ENCODE measurements at regions not wholly inside any gene's neighbourhood (a gene's known extent, or its start where the extent isn't known, plus 50 kb on each side); places are given as distances from the start of the nearest gene placed in this dataset.
"Not testable (repeated sequence)": the region's sequence is repeated elsewhere in the genome, so short reads cannot be mapped to it uniquely, and the experiment has no call there.

DNA sequence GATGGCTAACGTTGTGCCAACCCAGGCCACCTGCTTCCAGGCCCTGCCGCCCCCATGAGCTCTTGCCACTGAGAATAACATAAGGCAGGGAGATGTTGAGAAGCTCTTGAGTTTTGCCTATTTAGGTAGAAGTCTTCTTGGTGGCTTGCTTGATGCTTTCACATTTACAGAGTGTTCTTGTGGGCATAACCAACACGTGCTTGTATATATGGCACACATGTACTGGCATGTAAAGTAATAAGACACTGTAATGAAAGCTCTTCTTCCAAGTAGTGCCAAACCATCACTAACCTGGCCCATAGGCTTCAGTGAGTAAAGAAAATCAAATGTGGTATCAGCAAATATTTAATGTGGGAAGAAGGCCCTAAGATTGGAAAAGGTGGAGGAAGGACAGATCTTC lies 146.9 kb upstream of the CITED2 start:
- WGBS (ENCODE audit: insufficient coverage, insufficient read length) = no CpG with 5 or more reads among the region's 3 CpGs
- no peaks in the 10 kb centered on the region for H3K36me3 ChIP-seq (ENCODE audit: control insufficient read depth, insufficient read depth, low read length)
- no peak overlapping the region for H3K27ac ChIP-seq (ENCODE audit: low read length)
- H3K4me3 ChIP-seq (ENCODE audit: low read length) = no peak overlapping the region
- no peak for DNase-seq (ENCODE audit: low read depth, low spot score)
- H3K27me3 ChIP-seq (ENCODE audit: control insufficient read depth, insufficient read depth, low read length) = no peaks in the 10 kb centered on the region
- H3K4me1 ChIP-seq (ENCODE audit: control insufficient read depth, insufficient read depth, low read length) = no peaks in the 10 kb centered on the region
- no peaks in the 10 kb centered on the region for H3K9me3 ChIP-seq (ENCODE audit: control insufficient read depth, insufficient read depth, low read length)

DNA sequence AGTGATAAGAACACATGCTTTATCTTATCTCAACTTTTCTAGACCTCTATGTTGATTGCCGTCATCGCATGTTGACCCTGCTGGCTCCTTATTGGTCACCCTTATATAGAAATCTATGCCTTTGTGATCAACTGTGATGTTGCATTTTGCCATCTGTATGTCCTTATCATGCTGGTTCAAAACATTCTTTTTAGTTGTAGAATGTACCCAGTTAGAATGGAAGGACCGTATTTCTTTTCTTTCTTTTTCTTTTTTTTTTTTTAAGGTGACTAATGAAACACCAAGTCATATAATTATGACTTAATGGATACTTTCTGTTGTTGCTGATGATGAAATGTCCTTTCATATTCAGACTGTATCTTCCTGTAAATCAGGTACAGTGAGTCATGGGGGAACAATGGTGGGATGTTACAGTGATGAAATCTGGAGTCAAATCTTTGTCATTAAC lies 145.9 kb upstream of the CITED2 start:
- no peaks in the 10 kb centered on the region for H3K27me3 ChIP-seq (ENCODE audit: control insufficient read depth, insufficient read depth, low read length)
- no peak for DNase-seq (ENCODE audit: low read depth, low spot score)
- no peaks in the 10 kb centered on the region for H3K4me1 ChIP-seq (ENCODE audit: control insufficient read depth, insufficient read depth, low read length)
- H3K4me3 ChIP-seq (ENCODE audit: low read length) = no peak overlapping the region
- WGBS (ENCODE audit: insufficient coverage, insufficient read length) = no CpG with 5 or more reads among the region's 3 CpGs
- no peak overlapping the region for H3K27ac ChIP-seq (ENCODE audit: low read length)
- H3K36me3 ChIP-seq (ENCODE audit: control insufficient read depth, insufficient read depth, low read length) = no peaks in the 10 kb centered on the region
- H3K9me3 ChIP-seq (ENCODE audit: control insufficient read depth, insufficient read depth, low read length) = no peaks in the 10 kb centered on the region

DNA sequence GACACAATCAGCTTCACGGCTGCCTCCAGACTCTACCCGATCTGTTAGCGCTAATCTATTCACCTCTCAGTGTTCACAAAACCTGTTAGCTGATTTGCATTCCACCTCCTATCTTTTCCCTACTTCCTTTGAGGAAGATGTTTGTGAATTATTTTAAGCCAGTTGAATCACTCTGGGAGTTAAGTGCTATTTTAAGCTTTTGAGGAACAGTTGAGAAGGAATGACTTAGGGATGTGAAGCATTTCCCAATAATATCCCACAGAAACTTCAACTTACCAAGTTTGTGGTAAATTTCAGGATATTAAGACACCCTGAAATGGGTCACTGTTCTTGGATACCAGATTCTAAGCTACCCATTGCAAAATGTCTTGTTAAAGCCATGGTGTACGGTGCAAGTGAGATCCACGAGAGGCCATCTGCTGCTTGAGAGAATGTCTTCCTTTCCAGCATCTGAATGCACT lies 145.2 kb upstream of the CITED2 start:
- Histone ChIP-seq H3K4me1 (ENCODE audit: control insufficient read depth, insufficient read depth, low read length) (no peaks in the 10 kb centered on the region), H3K27me3 (ENCODE audit: control insufficient read depth, insufficient read depth, low read length) (no peaks in the 10 kb centered on the region), H3K9me3 (ENCODE audit: control insufficient read depth, insufficient read depth, low read length) (no peaks in the 10 kb centered on the region), H3K4me3 (ENCODE audit: low read length) (no peak overlapping the region), H3K36me3 (ENCODE audit: control insufficient read depth, insufficient read depth, low read length) (no peaks in the 10 kb centered on the region), H3K27ac (ENCODE audit: low read length) (no peak overlapping the region)
- no peak for DNase-seq (ENCODE audit: low read depth, low spot score)
- no CpG with 5 or more reads among the region's 5 CpGs for WGBS (ENCODE audit: insufficient coverage, insufficient read length)

DNA sequence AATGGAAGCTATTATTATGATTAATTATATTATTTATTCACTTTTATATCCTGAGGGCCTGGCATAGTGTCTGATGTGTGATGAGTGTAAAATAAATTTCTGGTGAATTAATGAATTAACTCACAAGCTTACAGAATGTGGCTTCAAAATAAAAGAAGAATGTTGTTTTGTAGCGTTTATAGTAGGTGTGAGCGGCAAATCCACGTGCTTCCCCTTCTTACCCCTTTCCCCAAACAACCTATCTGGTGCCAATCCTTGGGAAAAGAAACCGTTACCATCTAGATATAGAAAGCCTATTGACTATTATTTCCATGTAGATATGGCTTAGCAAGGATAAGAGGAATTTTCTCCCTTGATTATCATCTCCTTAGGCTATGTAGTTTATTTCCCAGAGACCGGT lies 144.6 kb upstream of the CITED2 start:
- no peak for DNase-seq (ENCODE audit: low read depth, low spot score)
- no CpG with 5 or more reads among the region's 5 CpGs for WGBS (ENCODE audit: insufficient coverage, insufficient read length)
- no peak overlapping the region for H3K4me3 ChIP-seq (ENCODE audit: low read length)

DNA sequence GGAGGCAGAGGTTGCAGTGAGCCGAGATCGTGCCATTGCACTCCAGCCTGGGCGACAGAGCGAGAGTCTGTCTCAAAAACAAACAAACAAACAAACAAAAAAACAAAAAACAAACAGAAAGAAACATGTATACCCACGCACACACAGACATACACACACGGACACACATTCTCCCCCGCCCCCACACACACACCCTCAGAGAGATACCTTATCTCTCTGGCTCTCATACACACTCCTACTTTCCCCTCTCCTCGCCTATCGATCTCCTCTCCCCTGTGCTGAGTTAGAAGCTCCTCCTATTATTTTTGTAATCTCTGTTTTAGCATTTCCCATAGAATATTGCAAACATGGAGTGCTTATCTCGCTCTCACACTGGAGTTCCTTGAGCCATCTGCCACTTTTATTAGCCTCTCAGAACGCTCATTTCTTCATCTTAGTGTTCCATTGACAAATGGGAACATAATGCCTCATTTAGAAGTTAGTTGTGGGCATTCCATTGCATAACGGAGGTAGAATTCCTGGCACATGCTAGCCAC lies 144.2 kb upstream of the CITED2 start:
- no peaks in the 10 kb centered on the region for H3K4me1 ChIP-seq (ENCODE audit: control insufficient read depth, insufficient read depth, low read length)
- H3K9me3 ChIP-seq (ENCODE audit: control insufficient read depth, insufficient read depth, low read length) = no peaks in the 10 kb centered on the region
- H3K27me3 ChIP-seq (ENCODE audit: control insufficient read depth, insufficient read depth, low read length) = no peaks in the 10 kb centered on the region
- WGBS (ENCODE audit: insufficient coverage, insufficient read length) = 100% methylated on average over 2 of the region's 12 CpGs
- no peak overlapping the region for H3K4me3 ChIP-seq (ENCODE audit: low read length)
- no peak for DNase-seq (ENCODE audit: low read depth, low spot score)
- H3K36me3 ChIP-seq (ENCODE audit: control insufficient read depth, insufficient read depth, low read length) = no peaks in the 10 kb centered on the region
- H3K27ac ChIP-seq (ENCODE audit: low read length) = no peak overlapping the region

More for the DNA sequence above, 144.6 kb upstream of the CITED2 start:
- Histone ChIP-seq H3K4me1 (ENCODE audit: control insufficient read depth, insufficient read depth, low read length) (no peaks in the 10 kb centered on the region), H3K27ac (ENCODE audit: low read length) (no peak overlapping the region), H3K27me3 (ENCODE audit: control insufficient read depth, insufficient read depth, low read length) (no peaks in the 10 kb centered on the region), H3K9me3 (ENCODE audit: control insufficient read depth, insufficient read depth, low read length) (no peaks in the 10 kb centered on the region), H3K36me3 (ENCODE audit: control insufficient read depth, insufficient read depth, low read length) (no peaks in the 10 kb centered on the region)

DNA sequence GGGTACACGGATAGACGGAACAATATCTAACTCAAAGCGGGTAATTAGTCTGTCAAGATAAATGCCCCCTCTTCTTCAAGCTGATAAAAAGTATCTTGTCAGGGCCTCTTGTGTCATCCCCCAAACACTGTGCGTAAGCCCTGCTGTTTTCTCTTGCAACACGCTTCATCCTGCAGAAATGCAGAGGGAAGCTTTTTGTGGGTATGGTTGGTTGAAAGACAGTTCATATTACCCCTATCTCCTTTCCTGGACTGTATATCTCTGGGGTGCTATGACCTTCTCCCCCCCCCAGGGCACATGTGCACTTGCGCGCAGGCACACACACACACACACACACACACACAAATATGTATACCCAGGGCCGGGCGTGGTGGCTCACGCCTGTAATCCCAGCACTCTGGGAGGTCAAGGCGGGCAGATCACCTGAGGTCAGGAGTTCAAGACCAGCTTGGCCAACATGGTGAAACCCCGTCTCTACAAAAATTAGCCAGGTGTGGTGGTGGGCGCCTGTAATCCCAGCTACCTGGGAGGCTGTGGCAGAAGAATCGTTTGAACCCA lies 143.6 kb upstream of the CITED2 start:
- not testable (repeated sequence) for H3K36me3 ChIP-seq (ENCODE audit: control insufficient read depth, insufficient read depth, low read length); H3K9me3 ChIP-seq (ENCODE audit: control insufficient read depth, insufficient read depth, low read length); DNase-seq (ENCODE audit: low read depth, low spot score); H3K4me3 ChIP-seq (ENCODE audit: low read length); H3K27ac ChIP-seq (ENCODE audit: low read length); H3K27me3 ChIP-seq (ENCODE audit: control insufficient read depth, insufficient read depth, low read length); H3K4me1 ChIP-seq (ENCODE audit: control insufficient read depth, insufficient read depth, low read length)
- no CpG with 5 or more reads among the region's 14 CpGs for WGBS (ENCODE audit: insufficient coverage, insufficient read length)

DNA sequence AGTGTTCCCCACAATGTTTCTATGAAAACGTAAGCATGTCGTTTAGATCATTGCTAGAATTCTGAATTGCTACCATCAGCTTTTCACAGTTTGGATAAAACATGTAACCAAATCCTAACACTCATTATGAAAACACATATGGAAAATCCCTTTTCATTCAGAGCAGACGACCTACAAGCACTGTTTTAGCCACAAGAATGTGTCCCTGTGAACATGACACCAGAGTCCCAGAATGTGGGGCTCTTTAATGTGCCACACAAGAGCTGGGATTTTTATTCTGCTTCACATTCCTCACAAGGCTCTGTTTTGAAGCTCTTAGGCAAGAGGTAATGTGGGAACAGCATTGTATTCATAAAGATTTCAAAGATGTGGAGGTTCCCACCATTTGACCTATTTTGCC lies 141.1 kb upstream of the CITED2 start:
- Histone ChIP-seq H3K27me3 (ENCODE audit: control insufficient read depth, insufficient read depth, low read length) (no peaks in the 10 kb centered on the region), H3K27ac (ENCODE audit: low read length) (no peak overlapping the region), H3K4me3 (ENCODE audit: low read length) (no peak overlapping the region), H3K9me3 (ENCODE audit: control insufficient read depth, insufficient read depth, low read length) (no peaks in the 10 kb centered on the region), H3K4me1 (ENCODE audit: control insufficient read depth, insufficient read depth, low read length) (no peaks in the 10 kb centered on the region), H3K36me3 (ENCODE audit: control insufficient read depth, insufficient read depth, low read length) (no peaks in the 10 kb centered on the region)
- DNase-seq (ENCODE audit: low read depth, low spot score) = no peak
- WGBS (ENCODE audit: insufficient coverage, insufficient read length) = no CpG with 5 or more reads among the region's 3 CpGs

DNA sequence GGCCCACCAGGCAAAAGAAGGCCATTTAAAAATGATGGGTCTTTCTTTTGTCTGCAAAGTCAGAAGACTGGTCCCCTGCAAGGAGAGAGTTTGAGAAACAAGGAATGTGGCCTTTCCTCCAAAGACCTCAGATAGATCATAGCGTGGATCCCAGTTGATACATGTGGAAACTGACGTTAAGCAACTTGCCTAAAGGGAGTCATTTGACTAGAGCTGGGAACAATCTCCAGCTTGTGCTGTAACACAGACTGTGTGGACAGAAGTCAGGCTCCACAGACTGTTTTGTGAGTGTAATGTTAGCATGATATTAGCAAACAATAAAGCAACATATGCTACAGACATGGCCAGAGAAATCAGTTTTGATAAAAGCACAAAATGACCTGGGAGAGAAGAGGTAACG lies 140.4 kb upstream of the CITED2 start:
- no peak overlapping the region for H3K4me3 ChIP-seq (ENCODE audit: low read length)
- H3K4me1 ChIP-seq (ENCODE audit: control insufficient read depth, insufficient read depth, low read length) = no peaks in the 10 kb centered on the region
- H3K36me3 ChIP-seq (ENCODE audit: control insufficient read depth, insufficient read depth, low read length) = no peaks in the 10 kb centered on the region
- H3K27ac ChIP-seq (ENCODE audit: low read length) = no peak overlapping the region
- no peaks in the 10 kb centered on the region for H3K27me3 ChIP-seq (ENCODE audit: control insufficient read depth, insufficient read depth, low read length)
- WGBS (ENCODE audit: insufficient coverage, insufficient read length) = no CpG with 5 or more reads among the region's 3 CpGs
- DNase-seq (ENCODE audit: low read depth, low spot score) = no peak
- H3K9me3 ChIP-seq (ENCODE audit: control insufficient read depth, insufficient read depth, low read length) = no peaks in the 10 kb centered on the region

DNA sequence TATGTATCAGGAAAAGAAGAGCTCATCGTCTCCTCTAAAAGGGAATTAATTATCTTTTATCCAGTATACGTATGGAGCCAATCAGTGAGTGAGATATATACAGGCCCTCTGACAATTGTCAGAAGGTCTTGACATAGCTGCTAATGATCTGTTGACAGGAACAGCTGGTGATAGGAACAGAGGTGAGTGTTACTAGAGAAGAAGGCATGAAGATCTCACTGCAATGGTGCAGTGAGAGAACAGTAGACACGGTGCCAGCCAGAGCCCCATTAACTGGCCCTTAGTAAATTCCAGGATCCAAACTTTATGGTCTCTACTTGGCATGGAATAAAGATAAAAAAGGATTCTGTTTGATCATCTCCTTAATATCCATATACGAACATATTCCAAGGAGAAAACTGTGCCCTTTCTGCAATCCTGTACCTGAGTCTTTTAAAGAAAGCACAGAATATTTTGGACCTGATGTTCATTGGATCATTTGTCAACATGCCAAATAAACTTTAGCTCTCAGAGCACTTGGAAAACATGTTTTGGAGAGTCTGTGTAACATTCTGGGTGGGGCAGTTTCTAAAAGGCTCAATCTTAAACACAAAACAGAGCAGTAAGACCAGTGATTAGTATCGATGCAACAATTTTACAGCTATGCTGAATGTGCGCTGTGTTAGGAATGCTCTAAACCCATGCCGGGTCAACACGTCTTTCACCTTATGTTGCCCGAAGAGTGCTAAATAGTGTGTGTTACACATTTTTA lies 135.8 kb upstream of the CITED2 start:
- DNase-seq (ENCODE audit: low read depth, low spot score) = no peak
- Histone ChIP-seq H3K27me3 (ENCODE audit: control insufficient read depth, insufficient read depth, low read length) (no peaks in the 10 kb centered on the region), H3K36me3 (ENCODE audit: control insufficient read depth, insufficient read depth, low read length) (no peaks in the 10 kb centered on the region), H3K27ac (ENCODE audit: low read length) (no peak overlapping the region), H3K4me1 (ENCODE audit: control insufficient read depth, insufficient read depth, low read length) (no peaks in the 10 kb centered on the region), H3K9me3 (ENCODE audit: control insufficient read depth, insufficient read depth, low read length) (no peaks in the 10 kb centered on the region), H3K4me3 (ENCODE audit: low read length) (no peak overlapping the region)
- no CpG with 5 or more reads among the region's 9 CpGs for WGBS (ENCODE audit: insufficient coverage, insufficient read length)

DNA sequence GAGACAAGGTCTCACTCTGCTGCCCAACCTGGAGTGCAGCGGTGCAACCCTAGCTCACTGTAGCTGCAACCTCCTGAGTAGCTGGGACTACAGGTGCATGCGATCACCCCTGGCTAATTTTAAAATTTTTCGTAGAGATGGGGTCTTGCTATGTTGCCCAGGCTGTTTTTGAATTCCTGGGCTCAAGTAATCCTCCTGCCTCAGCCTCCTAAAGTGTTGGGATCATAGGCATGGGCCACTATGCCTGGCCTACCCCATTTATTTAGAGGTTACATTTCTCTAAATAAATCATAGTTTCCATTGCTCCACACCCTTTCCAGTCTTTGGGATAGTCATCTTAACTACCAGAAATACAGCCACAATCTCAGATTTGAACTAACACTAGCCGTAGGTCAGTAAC lies 134.7 kb upstream of the CITED2 start:
- no peaks in the 10 kb centered on the region for H3K27me3 ChIP-seq (ENCODE audit: control insufficient read depth, insufficient read depth, low read length)
- H3K36me3 ChIP-seq (ENCODE audit: control insufficient read depth, insufficient read depth, low read length) = no peaks in the 10 kb centered on the region
- no peak overlapping the region for H3K27ac ChIP-seq (ENCODE audit: low read length)
- WGBS (ENCODE audit: insufficient coverage, insufficient read length) = no CpG with 5 or more reads among the region's 4 CpGs
- H3K4me3 ChIP-seq (ENCODE audit: low read length) = no peak overlapping the region
- no peak for DNase-seq (ENCODE audit: low read depth, low spot score)
- no peaks in the 10 kb centered on the region for H3K4me1 ChIP-seq (ENCODE audit: control insufficient read depth, insufficient read depth, low read length)
- no peaks in the 10 kb centered on the region for H3K9me3 ChIP-seq (ENCODE audit: control insufficient read depth, insufficient read depth, low read length)

DNA sequence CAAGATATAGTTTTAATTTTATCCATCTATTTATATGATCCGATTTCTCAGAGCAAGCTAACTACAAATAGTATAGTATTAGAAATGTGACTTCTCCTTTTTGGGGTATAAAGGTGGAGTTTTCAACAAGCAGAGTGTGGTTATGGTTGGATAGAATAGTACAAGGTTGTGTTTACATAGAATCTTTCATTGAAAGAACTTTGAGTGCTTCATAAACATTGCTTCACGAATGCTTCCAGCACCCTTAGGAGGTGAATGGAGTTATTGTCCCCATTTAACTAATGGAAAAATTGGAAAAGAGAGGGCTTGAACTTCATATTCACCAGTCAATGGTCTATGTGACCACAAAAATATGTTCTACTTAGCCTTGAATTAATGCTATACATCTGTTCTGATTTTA lies 134.1 kb upstream of the CITED2 start:
- no peak overlapping the region for H3K4me3 ChIP-seq (ENCODE audit: low read length)
- H3K36me3 ChIP-seq (ENCODE audit: control insufficient read depth, insufficient read depth, low read length) = no peaks in the 10 kb centered on the region
- no peaks in the 10 kb centered on the region for H3K4me1 ChIP-seq (ENCODE audit: control insufficient read depth, insufficient read depth, low read length)
- H3K27ac ChIP-seq (ENCODE audit: low read length) = no peak overlapping the region
- WGBS (ENCODE audit: insufficient coverage, insufficient read length) = no CpG with 5 or more reads among the region's 2 CpGs
- no peak for DNase-seq (ENCODE audit: low read depth, low spot score)
- no peaks in the 10 kb centered on the region for H3K9me3 ChIP-seq (ENCODE audit: control insufficient read depth, insufficient read depth, low read length)
- no peaks in the 10 kb centered on the region for H3K27me3 ChIP-seq (ENCODE audit: control insufficient read depth, insufficient read depth, low read length)

Data from iPS DF 6.9 (cell line).